ENCODE measurements at regions not wholly inside any gene's neighbourhood (a gene's known extent, or its start where the extent isn't known, plus 50 kb on each side); places are given as distances from the start of the nearest gene placed in this dataset.

DNA sequence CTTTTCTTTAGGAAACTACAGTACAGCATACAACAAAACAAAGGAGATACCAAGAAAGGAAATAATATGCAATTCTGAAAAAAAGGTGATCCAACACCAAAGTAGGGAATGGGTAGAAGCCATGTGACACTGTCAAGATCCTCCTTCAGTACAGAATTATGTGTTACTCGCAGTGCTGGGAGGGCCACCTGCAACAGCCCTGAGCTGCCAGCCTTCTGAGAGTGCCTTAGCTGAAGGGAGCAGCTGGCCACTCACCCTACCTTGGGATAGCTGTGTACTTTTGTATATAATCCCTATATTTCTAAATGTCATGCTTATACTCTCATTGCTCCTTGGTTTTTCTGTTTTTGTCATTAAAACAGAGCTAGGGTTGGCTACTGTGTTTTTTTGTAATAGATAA lies 1518.2 kb upstream of the PCDH20 start:
- intact Hi-C loops (cut with DNase I) = no loop called here
- TF ChIP-seq EP300 (IDR thresholded peaks at IDR 0.05) (no peak), POLR2A (IDR thresholded peaks at IDR 0.05) (no peak)
- TF ChIP-seq, protein P1, sequence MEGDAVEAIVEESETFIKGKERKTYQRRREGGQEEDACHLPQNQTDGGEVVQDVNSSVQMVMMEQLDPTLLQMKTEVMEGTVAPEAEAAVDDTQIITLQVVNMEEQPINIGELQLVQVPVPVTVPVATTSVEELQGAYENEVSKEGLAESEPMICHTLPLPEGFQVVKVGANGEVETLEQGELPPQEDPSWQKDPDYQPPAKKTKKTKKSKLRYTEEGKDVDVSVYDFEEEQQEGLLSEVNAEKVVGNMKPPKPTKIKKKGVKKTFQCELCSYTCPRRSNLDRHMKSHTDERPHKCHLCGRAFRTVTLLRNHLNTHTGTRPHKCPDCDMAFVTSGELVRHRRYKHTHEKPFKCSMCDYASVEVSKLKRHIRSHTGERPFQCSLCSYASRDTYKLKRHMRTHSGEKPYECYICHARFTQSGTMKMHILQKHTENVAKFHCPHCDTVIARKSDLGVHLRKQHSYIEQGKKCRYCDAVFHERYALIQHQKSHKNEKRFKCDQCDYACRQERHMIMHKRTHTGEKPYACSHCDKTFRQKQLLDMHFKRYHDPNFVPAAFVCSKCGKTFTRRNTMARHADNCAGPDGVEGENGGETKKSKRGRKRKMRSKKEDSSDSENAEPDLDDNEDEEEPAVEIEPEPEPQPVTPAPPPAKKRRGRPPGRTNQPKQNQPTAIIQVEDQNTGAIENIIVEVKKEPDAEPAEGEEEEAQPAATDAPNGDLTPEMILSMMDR (IDR thresholded peaks at IDR 0.05) = no peak

DNA sequence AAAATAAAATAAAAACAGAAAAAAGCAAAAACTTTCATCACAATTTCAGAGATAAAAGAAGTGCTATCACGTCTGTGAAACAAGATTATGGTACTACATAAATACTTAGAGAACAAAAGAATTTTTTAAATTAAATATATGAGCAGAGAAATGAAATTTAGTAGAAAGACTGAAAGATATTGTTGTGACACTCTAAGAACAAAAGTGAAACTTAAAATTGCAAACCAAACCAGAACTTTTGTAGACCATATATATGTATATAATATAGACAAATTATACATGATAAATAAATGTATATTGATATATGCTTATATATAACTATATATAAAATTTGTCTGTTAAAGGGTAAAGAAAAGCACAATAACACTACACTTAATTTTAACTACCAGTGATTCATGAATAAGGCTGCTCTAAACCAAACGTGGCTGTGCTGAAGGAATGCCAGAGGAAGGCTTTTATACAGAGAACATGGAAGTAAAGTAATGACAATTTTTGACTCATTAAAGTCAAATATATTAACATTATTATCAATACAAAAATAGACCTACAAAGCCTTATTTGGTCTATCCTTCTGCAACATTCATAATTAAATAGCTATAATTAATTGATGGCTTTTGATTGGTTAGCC lies 1516.7 kb upstream of the PCDH20 start:
- Histone ChIP-seq H3K27me3 (no peaks in the 10 kb centered on the region), H3K9me3 (no peaks in the 10 kb centered on the region), H3K4me3 (no peak overlapping the region), H3K36me3 (no peaks in the 10 kb centered on the region), H3K4me1 (ENCODE audit: insufficient read depth) (no peaks in the 10 kb centered on the region), H3K27ac (no peak overlapping the region)
- TF ChIP-seq POLR2A (IDR thresholded peaks at IDR 0.05) (no peak), EP300 (IDR thresholded peaks at IDR 0.05) (no peak)
- TF ChIP-seq, protein P1 (IDR thresholded peaks at IDR 0.05) = no peak
- 5 to 8% (median 6%) methylated on average over 2 of the region's 2 CpGs for WGBS, 3 donors
- no peak for DNase-seq
- intact Hi-C loops (cut with DNase I) = no loop called here

More for the DNA sequence above, 1518.2 kb upstream of the PCDH20 start:
- WGBS, 3 donors = 67 to 83% (median 71%) methylated on average over 1 of the region's 1 CpG
- Histone ChIP-seq H3K9me3 (no peaks in the 10 kb centered on the region), H3K4me1 (ENCODE audit: insufficient read depth) (no peaks in the 10 kb centered on the region), H3K27me3 (no peaks in the 10 kb centered on the region), H3K27ac (no peak overlapping the region), H3K36me3 (no peaks in the 10 kb centered on the region), H3K4me3 (no peak overlapping the region)
- DNase-seq = no peak

DNA sequence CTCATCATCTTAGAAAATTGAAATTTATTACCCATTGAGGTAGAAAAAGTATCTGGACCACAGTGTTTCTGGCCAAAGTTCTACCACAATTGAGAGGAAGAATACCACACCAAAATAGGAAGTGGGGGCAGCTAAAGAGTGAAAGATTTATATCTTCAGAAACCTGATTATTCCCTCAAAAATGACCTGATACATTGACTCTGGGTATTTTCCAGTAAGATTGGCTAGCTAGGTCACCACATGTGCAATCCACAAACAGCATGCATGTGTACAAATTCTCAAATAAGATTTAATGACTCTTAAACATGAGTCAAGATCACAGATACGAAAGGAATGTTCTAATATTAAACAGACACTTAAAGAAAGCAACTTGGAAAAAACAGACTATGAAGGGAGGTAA lies 1516.2 kb upstream of the PCDH20 start:
- no peak overlapping the region for H3K27ac ChIP-seq
- TF ChIP-seq EP300 (IDR thresholded peaks at IDR 0.05) (no peak), POLR2A (IDR thresholded peaks at IDR 0.05) (no peak)
- TF ChIP-seq, protein P1 (IDR thresholded peaks at IDR 0.05) = no peak
- no peak overlapping the region for H3K4me3 ChIP-seq
- no peaks in the 10 kb centered on the region for H3K4me1 ChIP-seq (ENCODE audit: insufficient read depth)
- WGBS, 3 donors = 2 to 10% (median 8%) methylated on average over 1 of the region's 1 CpG
- intact Hi-C loops (cut with DNase I) = no loop called here
- no peaks in the 10 kb centered on the region for H3K9me3 ChIP-seq
- no peaks in the 10 kb centered on the region for H3K36me3 ChIP-seq
- no peak for DNase-seq
- no peaks in the 10 kb centered on the region for H3K27me3 ChIP-seq

DNA sequence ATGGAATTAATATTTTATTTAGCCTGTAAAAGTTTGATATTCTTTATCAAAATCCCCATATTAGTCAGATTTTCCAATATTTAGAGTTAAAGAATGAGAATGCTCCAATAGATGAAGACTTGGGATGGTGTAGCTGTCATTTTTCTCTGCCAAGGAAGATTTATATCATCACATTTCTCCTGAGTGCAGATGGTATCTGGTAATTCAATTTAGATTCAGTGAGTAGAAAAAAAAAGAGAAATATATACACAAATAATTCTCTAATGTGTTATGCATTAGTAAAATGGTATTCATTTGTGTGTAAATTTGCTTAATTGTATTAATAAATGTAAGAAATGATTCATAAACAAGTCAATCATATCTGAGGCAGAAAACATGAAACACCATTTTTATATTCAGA lies 1508.7 kb upstream of the PCDH20 start:
- no peak overlapping the region for H3K27ac ChIP-seq
- no peaks in the 10 kb centered on the region for H3K36me3 ChIP-seq
- H3K4me3 ChIP-seq = no peak overlapping the region
- intact Hi-C loops (cut with DNase I) = no loop called here
- no peaks in the 10 kb centered on the region for H3K4me1 ChIP-seq (ENCODE audit: insufficient read depth)
- no peak for DNase-seq
- TF ChIP-seq, protein P1 (IDR thresholded peaks at IDR 0.05) = no peak
- no peak for TF ChIP-seq EP300 (IDR thresholded peaks at IDR 0.05)
- H3K27me3 ChIP-seq = no peaks in the 10 kb centered on the region
- H3K9me3 ChIP-seq = no peaks in the 10 kb centered on the region

All from ovary (tissue), 7 donors.